HG03280 (cell line): ENCODE measurements at regions not wholly inside any gene's neighbourhood (a gene's known extent, or its start where the extent isn't known, plus 50 kb on each side); places are given as distances from the start of the nearest gene placed in this dataset.
"Not testable (repeated sequence)": the region's sequence is repeated elsewhere in the genome, so short reads cannot be mapped to it uniquely, and the experiment has no call there.

Experiments used
- ATAC-seq: cut with Tn5 transposase; IDR thresholded peaks from one replicate; pipeline ENCODE4 v1.9.1; 2021; ENCODE audit warnings: mild to moderate bottlenecking, moderate library complexity; ENCODE audit not compliant: unreplicated experiment

- no peak for ATAC-seq
Measured at GRCh38 chr12:60231976-60232907, 636.4 kb downstream of the SLC16A7 start.

DNA sequence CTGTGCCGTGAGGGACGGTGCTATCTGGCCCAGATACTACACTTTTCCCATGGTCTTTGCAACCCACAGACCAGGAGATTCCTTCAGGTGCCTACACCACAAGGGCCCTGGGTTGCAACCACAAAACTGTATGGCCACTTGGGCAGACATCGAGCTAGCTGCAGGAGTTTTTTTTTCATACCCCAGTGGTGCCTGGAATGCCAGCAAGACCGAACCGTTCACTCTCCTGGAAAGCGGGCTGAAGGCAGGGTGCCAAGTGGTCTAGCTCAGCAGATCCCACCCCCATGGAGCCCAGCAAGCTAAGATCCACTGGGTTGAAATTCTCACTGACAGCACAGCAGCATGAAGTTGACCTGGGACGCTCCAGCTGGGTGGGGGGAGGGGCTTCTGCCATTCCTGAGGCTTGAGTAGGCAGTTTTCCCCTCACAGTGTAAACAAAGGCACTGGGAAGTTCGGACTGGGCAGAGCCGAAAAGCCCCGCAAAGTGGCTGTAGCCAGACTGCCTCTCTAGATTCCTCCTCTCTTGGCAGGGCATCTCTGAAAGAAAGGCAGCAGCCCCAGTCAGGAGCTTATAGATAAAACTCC, 638.9 kb downstream of the SLC16A7 start:
- ATAC-seq = not testable (repeated sequence)

GRCh38 chr12:60235261-60235660, 639.4 kb downstream of the SLC16A7 start:
- ATAC-seq = no peak

DNA sequence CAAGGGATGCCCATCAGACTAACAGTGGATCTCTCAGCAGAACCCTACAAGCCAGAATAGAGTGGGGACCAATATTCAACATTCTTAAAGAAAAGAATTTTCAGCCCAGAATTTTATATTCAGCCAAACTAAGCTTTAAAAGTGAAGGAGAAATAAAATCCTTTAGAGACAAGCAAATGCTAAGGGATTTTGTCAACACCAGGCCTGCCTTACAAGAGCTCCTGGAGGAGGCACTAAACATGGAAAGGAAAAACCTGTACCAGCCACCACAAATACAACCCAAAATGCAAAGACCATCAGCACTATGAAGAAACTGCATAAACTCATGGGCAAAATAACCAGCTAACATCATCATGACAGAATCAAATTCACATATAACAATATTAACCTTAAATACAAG, 640.6 kb downstream of the SLC16A7 start:
- not testable (repeated sequence) for ATAC-seq

DNA sequence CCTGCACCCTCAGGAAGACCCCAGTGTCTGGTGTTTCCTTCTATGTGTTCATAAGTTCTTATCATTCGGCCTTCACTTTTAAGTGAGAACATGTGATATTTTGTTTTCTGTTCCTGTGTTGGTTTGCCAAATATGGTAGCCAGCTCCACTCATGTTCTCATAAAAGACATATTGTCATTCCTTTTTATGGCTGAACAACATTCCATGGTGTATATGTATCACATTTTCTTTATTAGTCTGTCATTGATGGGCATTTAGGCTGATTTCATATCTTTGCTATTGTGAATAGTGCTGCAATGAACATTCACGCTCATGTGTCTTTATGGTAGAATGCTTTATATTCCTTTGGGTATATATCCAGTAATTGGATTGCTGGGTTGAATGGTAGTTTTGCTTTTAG, 645.1 kb downstream of the SLC16A7 start:
- ATAC-seq = no peak

- no peak for ATAC-seq
Measured at GRCh38 chr12:60251091-60251490, 655.3 kb downstream of the SLC16A7 start.

DNA sequence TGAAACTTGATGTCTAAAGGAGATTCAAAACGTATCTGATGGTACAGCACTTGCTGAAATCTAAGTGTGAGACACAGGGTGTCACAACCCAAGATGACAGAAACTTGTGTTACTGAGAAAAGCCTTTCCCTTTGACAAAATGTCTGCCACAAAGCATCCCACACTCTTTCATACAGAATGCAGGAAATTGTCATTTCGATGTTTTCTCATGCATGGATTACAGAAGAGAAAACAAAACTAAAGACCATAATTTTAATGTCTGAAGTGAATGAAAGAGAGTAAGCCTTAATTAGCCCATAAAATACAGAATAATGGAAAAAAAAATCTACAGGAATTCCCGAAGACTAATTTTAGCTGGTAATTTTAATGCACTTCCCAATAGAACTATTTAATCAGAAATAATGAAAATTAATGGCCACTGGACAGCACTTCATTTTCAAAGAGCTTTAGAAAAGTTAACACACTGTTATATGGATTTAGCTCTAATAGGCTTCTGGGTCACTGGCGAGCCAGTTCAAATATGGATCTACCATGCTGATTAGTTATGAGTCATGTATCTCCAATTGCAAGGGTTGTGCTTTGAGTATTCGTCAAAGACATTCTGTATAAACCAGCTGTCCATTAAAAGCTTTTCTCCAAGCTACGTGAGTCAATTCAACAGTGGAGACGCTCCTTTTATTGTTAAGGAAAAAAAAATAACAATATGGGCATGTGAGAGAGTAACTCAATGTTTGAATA, 656.7 kb downstream of the SLC16A7 start:
- ATAC-seq = no peak

DNA sequence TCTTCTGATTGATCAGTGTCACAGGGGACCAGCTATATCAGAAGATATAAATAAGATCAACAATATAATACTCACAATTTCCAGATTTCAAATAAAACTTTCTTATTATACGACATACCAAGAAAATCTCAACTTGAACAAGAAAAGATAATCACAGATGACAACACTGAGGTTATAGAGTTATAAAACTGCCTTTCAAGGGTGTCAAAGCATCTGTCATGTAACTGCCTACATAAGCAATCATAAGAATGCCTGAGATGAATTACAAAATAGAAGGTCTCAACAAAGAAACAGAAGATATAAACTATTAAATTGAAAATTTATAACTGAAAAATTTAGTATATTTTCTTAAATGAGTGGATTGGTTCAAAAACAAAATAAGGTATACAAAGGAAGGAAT, 659.2 kb downstream of the SLC16A7 start:
- no peak for ATAC-seq

- no peak for ATAC-seq
Measured at GRCh38 chr12:60257063-60257462, 661.2 kb downstream of the SLC16A7 start.

- ATAC-seq = no peak
Measured at GRCh38 chr12:60259225-60259624, 663.4 kb downstream of the SLC16A7 start.

DNA sequence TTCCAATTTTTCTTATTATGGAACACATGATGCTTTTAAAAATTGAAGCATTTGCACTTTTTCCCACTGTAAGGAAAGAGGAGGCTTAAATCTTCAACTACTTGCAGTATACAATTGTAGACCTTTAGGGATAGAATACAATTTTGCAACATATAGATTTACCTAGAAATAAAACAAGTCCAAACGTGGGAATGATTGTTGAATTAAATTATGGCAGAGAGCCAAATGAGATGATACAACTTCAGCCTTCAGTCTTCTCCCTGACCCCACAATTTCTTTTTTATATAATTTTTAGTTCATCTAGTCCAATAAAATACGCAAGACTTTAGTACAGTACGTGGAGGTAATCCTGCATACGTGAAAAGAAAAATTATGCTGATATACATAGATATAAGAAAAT, 666.5 kb downstream of the SLC16A7 start:
- no peak for ATAC-seq

DNA sequence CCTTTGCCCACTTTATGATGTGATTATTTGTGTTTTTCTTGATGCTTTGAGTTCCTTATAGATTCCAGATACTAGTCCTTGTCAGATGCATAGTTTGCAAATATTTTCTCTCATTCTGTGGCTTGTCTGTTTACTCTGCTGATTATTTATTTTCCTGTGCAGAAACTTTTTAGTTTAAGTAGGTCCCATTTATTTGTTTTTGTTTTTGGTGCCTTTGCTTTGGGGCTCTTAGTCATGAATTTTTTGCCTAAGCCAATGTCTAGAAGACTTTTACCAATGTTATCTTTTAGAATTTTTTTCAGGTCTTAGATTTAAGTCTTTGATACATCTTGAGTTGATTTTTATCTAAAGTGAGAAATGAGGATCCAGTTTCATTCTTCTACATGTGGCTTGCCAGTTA, 667.3 kb downstream of the SLC16A7 start:
- no peak for ATAC-seq

- no peak for ATAC-seq
Measured at GRCh38 chr12:60263836-60264493, 668.1 kb downstream of the SLC16A7 start.

DNA sequence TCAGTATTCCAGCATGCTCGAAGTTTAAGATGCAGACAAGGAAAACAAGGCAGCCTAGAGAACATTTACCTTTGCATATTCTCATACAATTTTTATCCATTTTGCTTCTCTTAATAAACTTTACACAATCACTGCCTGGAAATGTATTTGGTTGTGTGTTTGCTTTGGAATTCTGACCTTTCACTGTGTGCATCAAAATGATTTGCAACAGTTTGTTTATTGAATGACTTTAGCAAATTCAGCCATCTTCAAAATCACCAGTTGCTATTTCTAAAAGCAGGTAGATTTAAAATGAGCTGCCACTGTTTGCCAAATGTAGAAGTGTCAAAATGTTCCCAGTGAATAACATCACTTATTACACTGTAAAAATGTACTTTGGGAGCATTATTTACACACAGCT, 669.9 kb downstream of the SLC16A7 start:
- ATAC-seq = no peak

DNA sequence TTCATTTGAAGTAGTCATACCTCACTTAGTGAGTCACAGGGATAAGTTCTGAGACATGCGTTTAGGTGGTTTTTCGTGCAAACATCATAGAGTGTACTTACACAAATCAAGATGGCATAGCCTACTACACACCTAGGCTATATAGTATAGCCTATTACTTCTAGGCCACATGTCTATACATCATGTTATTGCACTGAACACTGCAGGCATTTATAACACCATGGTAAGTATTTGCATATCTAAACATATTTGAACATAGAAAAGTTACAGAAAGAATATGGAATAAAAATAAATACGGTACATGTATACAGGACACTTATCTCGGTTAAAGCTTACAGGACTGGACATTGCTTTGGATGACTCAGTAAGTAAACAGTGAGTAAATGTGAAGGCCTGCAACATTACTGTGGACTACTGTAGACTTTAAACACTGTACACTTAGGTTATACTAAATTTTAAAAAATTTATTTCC, 670.6 kb downstream of the SLC16A7 start:
- no peak for ATAC-seq

DNA sequence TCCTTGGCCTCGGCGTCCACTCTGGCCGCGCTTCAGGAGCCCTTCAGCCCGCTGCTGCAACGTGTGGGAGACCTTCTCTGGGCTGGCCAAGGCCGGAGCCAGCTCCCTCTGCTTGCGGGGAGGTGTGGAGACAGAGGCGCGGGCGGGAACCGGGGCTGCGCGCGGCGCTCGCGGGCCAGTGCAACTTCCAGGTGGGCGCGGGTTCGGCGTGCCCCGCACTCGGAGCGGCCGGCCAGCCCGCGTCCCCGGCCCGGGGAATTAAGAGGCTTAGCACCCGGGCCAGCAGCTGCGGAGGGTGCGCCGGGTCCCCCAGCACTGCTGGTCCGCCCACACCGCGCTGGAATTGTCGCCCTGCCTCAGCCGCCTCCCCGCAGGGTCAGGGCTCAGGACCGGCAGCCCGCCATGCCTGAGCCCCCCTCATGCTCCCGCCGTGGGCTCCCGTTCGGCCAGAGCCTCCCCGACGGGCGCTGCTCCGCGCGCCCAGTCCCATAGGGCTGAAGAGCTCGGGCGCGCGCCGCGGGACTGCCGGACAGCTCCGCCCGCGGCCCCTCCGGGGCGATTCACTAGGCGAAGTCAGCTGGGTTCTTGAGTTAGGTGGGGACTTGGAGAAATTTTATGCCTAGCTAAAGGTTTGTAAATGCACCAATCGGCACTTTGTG, 673.9 kb downstream of the SLC16A7 start:
- no peak for ATAC-seq

- no peak for ATAC-seq
Measured at GRCh38 chr12:60271816-60272215, 676.0 kb downstream of the SLC16A7 start.

- ATAC-seq = no peak
Measured at GRCh38 chr12:60278209-60278608, 682.4 kb downstream of the SLC16A7 start.

DNA sequence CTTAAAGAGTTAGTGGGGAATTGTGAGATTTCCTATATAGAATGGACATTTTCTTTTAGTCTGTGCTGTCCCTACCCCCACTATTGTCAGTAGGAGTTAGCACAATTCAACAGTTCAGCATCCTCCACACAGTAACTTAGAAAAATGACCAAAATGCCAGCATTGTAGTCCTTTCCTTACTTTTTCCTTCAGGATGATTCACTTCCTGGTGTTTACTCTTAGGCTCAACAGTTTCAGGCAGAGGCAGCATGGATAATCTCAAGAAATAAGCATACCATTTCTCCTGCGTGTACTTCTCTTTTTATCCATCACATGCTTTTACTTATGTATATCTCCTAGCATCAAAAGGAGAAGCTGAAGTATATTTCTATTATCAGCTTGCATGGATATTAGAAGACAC, 683.4 kb downstream of the SLC16A7 start:
- no peak for ATAC-seq

GRCh38 chr12:60281522-60281921, 685.7 kb downstream of the SLC16A7 start:
- ATAC-seq = no peak

DNA sequence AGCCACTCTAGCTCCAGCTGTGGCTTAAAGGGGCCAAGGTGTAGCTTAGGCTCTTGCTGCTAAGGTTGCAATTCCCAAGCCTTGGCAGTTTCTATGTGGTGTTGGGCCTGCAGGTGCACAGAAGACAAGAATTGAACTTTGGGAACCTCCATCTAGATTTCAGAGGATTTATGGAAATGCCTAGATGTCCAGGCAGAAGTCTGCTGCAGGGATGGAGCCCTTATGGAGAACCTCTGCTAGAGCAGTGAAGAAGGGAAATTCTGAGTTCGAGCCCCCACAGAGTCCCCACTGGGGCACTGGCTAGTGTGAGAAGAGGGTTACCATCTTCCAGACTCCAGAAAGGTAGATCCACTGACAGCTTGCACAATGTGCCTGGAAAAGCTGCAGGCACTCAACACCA, 694.7 kb downstream of the SLC16A7 start:
- no peak for ATAC-seq
